Glomerular visceral epithelial cell (primary cell): ENCODE measurements at regions not wholly inside any gene's neighbourhood (a gene's known extent, or its start where the extent isn't known, plus 50 kb on each side); places are given as distances from the start of the nearest gene placed in this dataset.
A peak's percentile ranks its signal among the peaks of the same experiment; 100 is the strongest.
"Not testable (repeated sequence)": the region's sequence is repeated elsewhere in the genome, so short reads cannot be mapped to it uniquely, and the experiment has no call there.

ENCODE experiments used
- DNase-seq: peaks from one replicate; pipeline ENCODE4 v3.0.0-alpha.2; 2016; ENCODE audit errors: extremely low spot score

GRCh38 chr2:180314086-180314485 lies 307.0 kb upstream of the CWC22 start:
- no peak for DNase-seq

GRCh38 chr2:180312542-180312941 lies 305.4 kb upstream of the CWC22 start:
- DNase-seq, result no peak

GRCh38 chr2:180307096-180307495 lies 300.0 kb upstream of the CWC22 start:
- DNase-seq, result no peak

- DNase-seq, result no peak
These were observed 299.2 kb upstream of the CWC22 start for GRCh38 chr2:180306346-180306745.

- DNase-seq, result peak; percentile 12
These were observed 284.7 kb upstream of the CWC22 start for GRCh38 chr2:180291552-180292421.

- DNase-seq, result peak; percentile 29
These were observed 284.0 kb upstream of the CWC22 start for GRCh38 chr2:180291060-180291459.

- no peak for DNase-seq
These were observed 282.5 kb upstream of the CWC22 start for GRCh38 chr2:180289627-180290026.

- no peak for DNase-seq
These were observed 272.5 kb upstream of the CWC22 start for GRCh38 chr2:180279581-180279980.

- DNase-seq, result no peak
These were observed 269.6 kb upstream of the CWC22 start for GRCh38 chr2:180276733-180277132.

GRCh38 chr2:180268006-180268405 lies 260.9 kb upstream of the CWC22 start:
- no peak for DNase-seq

GRCh38 chr2:180261976-180262375 lies 254.9 kb upstream of the CWC22 start:
- no peak for DNase-seq

GRCh38 chr2:180258579-180258978 lies 251.5 kb upstream of the CWC22 start:
- DNase-seq, result no peak

- DNase-seq, result no peak
These were observed 251.0 kb upstream of the CWC22 start for GRCh38 chr2:180258041-180258537.

GRCh38 chr2:180257247-180257646 lies 250.2 kb upstream of the CWC22 start:
- no peak for DNase-seq

GRCh38 chr2:180255981-180256380 lies 248.9 kb upstream of the CWC22 start:
- no peak for DNase-seq

- no peak for DNase-seq
These were observed 247.8 kb upstream of the CWC22 start for GRCh38 chr2:180254872-180255271.

GRCh38 chr2:180247658-180248057 lies 240.6 kb upstream of the CWC22 start:
- no peak for DNase-seq

GRCh38 chr2:180246268-180246667 lies 239.2 kb upstream of the CWC22 start:
- DNase-seq, result no peak

GRCh38 chr2:180240774-180241173 lies 233.7 kb upstream of the CWC22 start:
- DNase-seq, result peak; percentile 9

- DNase-seq, result no peak
These were observed 231.6 kb upstream of the CWC22 start for GRCh38 chr2:180238729-180239128.

- not testable (repeated sequence) for DNase-seq
These were observed 229.0 kb upstream of the CWC22 start for GRCh38 chr2:180236061-180236460.

GRCh38 chr2:180235506-180235905 lies 228.4 kb upstream of the CWC22 start:
- not testable (repeated sequence) for DNase-seq

- not testable (repeated sequence) for DNase-seq
These were observed 227.9 kb upstream of the CWC22 start for GRCh38 chr2:180234991-180235390.

- no peak for DNase-seq
These were observed 223.9 kb upstream of the CWC22 start for GRCh38 chr2:180231015-180231414.
